NCI-H146 treated with DMSO at 0.1 percent for 48 hours (cell line): ENCODE measurements at regions not wholly inside any gene's neighbourhood (a gene's known extent, or its start where the extent isn't known, plus 50 kb on each side); places are given as distances from the start of the nearest gene placed in this dataset.
A peak's percentile ranks its signal among the peaks of the same experiment; 100 is the strongest.

Experiments used
- DNase-seq: peaks from one replicate; lab custom pipeline; 2025; ENCODE audit not compliant: unreplicated experiment; lab: John Stamatoyannopoulos, UW

DNA sequence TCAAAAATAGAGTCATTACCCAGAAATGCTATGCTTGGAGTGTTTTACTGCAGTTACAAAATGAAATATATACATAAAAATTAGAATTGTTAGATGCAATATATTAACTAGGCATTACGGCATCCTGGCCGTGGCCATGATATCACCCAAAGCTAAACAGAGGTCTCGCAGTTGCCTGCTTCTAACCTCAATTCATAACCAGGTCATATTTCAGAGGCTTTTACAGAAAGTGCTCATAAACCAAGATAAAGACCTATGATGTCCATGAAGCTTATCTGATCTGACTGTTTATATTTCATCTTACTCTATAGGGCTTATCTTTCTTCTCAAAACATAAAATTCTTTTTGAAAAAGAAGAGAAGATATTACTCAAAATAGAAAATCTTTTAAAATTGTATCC, 664.5 kb upstream of the SALL1 start:
- no peak for DNase-seq

DNA sequence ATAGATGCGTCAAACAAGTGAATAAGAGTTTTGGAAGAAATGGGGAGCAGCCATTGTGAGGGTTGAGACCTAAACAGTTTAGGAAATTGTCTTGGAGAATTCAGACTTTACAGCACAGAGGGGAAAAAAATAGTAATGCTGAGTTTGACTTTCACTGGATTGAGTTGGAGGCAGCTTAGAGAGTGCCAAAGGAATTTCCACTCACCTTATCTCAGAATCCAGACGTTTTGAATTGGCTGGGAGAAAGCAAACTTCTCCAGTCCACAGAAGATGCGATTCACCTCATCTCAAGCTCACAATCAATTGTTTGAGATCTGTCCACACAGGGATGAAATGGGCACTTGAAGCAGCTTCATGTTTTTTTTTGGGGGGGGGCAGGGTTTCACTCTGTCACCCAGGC, 663.5 kb upstream of the SALL1 start:
- no peak for DNase-seq

DNA sequence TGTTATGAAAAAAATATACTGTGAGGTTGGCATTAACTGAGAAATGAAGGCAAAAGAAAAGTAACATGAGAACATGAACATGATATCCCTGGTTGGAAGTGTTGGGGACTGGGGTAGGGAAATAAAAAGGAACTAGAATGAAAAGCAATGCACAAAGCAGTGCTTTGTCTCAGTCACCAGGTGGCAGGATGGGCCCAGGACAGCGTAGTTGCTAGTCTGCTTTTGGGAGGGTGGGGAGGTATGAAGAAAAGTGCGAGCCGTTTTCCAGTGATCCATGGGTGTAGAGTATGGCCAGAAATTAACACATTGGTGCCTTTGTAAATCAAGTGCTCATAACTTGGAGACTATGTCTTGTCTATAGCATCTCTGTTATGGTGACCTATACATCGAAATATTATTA, 662.5 kb upstream of the SALL1 start:
- no peak for DNase-seq

DNA sequence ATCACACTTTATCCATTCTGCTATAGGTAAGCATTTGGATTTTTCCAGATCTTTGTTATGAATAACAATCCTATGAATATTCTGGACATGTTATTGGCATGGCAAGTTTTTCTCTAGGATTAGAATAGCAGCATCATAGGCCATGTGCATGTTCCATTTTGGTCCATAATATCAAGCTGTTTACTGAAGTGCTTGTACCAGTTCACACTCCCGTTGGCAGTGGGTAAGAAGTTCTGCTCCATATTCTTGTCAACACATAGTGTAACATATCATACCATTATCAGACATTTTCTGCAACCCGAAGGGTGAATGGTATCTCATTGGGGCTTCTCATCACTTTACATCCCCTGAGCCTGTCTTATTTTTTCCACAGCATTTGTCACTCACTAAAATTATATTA, 661.9 kb upstream of the SALL1 start:
- DNase-seq = no peak

DNA sequence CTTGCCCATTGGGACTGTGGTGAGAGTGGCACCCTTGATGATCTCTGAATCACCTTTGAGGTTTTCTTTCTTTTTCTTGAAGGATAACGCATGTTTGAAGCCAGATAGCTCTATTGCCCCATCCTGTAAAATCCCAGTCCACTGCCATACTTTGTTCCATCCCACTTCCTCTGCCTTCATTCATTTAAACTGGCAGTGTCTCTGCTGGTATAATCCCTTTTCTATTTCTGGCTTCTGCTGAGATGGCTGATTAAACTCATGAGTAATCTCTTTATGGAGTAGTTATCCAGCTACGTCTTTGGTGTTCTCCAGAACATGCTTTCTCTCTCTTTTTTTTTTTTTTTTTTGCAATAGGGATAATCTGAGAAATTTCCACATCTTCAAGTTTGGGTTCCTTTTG, 656.5 kb upstream of the SALL1 start:
- DNase-seq = no peak

DNA sequence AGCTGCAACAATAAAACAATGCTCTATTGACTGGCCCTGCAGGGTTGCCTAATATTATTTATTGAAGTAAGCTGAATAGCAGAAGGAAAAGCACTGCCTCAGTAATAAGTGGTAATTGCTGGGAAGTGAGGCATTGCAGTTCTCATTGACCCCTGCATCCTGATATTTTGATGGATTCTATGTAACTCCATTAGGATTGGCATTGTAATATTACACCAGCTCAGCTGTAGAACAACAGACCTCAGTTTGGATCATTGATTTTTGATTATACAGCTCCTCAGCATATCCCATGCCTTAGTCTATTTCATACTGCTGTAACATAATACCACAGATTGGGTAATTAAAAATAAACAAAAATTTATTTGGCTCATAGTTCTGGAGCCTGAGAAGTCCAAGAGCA, 650.6 kb upstream of the SALL1 start:
- no peak for DNase-seq

DNA sequence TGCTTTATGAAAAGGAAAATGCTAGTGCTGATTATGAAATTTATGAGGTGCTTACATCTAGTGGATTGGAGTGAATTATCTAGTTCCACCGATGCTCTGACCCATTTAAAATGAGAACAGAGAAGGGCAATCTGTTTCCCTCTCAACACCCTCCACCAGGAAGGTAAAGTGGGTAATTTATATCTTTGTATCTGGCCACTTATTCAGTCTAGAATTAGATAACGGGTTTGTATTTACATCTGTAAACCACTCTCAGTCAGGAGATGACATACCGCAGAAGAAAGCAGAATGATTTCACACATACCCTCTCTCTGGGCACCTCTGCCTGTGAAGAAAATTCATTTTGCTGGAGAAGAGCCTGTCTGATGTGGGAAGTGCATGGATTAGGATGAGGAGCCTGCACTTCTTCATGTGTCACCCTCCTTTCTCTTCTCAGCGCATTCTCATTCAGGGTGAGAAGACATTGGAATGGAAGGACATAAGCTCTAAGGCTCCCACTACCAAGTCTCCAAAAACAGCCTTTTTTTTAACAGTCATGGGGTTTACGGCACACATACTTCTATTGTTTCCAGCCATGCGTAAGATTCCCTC, 646.7 kb upstream of the SALL1 start:
- no peak for DNase-seq

DNA sequence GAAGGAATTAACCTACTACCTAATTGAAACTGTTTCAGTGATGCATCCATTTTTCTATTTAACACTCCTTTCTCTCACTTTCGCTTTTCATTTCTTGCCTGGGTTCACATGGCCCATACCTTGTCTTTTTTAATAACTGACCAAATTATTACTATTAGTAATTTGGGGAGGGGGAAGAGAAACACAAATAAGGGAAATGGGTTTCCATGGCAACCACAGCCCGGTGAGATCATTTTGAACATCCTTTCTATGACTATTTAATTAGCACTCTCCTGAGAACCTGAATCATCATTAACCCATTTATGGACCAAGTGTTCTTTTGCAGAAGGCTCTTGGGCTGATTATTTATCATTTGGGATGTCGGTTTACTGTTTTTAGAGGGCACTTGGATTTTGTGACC, 628.2 kb upstream of the SALL1 start:
- DNase-seq = no peak

DNA sequence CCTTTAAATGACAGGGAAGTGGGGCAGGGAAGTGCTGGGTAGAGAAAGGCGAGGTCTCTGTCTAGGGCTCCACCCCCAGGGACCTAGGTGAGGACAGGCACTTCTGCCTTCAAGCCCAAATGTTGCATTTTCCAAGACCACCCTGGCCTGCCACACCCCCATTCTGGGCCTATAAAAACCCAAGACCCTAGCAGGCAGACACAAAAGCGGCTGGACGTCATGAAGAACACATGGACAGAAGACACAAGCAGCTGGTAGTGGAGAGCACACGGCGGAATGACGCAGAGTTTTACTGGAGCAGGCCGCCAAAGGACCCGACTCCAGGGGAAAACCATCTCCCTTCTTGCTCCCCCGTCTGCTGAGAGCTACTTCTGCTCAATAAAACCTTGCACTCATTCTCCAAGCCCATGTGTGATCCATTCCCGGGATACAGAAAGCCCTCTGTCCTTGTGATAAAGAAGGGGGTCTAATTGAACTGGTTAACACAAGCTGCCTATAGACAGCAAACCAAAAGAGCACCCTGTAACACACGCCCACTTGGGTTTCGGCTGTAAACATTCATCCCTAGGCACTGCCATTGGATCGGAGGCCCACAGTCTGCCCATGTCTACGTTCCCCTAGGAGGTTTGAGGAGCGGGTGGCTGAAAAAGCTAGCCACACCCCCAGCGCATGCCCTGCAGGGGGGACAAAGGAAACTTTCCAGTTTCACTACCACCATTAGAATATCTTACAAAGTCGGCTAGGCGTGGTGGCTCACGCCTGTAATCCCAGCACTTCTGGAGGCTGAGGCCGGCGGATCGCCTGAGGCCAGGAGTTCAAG, 622.2 kb upstream of the SALL1 start:
- DNase-seq = no peak

DNA sequence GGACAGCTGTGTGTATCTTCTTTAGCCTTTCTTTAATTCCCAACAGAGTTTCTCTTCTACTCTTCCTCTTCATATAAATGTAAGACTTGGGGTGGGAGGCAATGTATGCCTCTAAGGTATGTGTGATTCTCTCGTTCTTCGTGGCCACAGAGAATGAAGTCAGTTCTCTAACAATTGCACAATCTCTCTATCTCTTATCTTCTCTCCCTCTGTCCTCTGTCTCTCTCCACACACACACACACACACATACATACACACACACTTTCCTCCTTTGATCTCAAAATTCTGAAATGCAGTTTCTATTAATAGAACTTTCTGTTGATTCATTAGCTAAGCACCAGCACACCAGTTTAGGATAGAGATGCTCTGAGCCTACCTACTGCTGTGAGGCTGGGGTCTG, 615.7 kb upstream of the SALL1 start:
- no peak for DNase-seq

DNA sequence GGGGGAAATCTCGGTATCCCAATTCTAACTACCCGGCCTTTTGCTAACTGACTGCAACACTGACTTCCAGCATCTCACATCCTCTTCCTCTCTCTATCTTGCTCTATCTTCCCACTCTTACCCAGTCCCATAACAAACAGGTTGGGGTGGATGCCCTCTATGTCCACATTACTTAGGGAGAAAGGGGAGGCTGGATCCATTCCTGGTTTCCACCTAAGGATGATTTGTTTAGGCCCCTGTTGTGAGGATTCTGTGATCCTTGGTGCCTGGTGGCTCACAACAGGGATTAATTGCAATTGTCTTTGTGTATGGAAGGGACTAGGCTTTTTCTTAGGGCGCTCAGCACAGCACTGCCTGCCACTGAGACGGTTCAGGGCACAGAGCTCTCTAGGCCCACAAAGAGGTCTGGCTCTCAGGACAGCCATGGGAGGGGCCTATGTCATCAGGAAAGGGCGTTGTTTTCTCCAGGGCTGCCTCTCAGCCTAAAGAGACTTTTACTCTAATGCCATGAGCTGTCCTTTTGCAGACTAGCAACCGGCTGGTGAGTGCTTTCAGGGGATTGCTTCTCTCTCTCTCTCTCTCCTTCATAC, 612.1 kb upstream of the SALL1 start:
- DNase-seq = no peak

DNA sequence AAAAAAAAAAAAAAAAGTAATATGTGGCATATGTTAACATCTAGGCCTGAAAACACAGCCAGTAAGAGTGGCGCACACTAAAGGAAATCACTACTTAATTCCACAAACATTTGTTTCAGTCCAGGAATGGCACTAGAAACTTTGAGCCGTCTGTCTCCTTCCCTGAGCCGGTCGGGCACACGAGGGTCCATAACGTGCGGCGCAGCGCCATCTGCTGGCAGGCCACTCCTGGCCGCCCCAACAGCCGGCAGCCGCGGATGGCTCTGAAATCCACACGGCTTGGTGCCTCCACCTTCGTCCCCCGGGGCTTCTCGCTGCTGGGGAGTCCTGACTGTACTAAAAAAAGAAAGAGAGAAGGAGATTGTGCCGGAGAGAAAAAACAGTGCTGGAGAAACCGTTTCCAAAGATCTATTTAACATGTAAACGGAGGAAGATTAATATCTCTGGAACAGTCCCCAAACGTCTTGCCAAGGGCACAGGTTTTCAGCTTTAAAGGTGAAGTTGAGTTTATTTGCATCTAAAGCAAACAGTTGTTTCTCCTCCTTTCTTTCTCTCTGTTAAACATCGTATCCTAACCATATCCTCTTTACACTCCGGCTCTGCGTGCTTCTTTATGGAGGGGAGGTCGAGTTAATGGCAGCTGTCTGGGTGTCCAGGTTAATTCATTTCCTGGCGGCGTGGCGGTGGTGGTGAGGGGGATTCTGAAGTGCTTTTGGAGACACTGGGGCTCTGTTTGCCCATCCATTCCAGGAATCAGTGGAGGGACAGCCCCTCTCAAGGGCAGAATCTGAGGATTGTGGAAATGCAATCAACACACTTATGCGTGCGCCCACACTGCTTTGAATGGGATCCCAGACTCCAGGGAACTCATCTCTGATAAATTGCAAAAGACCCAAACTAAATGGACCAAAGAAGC, 611.3 kb upstream of the SALL1 start:
- peak; percentile 10 for DNase-seq

DNA sequence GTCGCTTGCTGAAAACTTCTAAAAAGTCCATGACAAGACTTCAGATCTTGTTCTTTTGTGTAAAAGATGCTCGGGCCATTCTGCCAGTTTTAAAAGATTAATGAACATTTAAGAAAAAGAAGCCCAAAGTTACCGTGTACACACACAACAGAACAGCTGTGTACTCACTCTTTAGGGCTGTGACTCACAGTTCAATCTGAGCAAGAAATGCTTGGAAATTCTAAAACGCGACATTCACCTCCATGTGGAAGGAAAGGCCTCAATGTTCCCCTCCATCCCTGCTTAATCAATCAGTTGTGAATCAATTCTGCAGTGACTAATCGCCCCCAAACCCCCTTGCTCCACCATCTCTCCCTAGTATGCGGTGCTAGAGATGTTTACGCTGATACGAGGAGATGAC, 609.9 kb upstream of the SALL1 start:
- DNase-seq = no peak

DNA sequence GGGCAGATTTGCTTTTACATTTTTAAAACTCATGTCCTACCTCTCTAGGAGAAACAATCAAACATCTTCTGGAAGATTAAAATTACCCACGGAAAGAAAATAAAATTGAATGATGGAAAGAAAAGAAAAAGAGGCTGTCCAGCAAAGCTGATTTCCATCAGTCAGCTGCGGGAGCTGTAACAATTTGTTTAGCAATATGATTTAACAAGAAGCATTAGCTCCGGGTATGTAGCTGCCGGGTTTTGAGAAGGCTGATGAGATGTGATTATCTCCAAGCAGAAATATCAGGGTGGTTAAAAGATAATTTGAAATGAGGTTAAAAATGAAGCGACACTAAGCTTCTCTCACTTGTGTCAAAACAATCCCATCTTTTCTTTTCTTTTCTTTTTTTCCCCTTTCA, 608.9 kb upstream of the SALL1 start:
- no peak for DNase-seq

DNA sequence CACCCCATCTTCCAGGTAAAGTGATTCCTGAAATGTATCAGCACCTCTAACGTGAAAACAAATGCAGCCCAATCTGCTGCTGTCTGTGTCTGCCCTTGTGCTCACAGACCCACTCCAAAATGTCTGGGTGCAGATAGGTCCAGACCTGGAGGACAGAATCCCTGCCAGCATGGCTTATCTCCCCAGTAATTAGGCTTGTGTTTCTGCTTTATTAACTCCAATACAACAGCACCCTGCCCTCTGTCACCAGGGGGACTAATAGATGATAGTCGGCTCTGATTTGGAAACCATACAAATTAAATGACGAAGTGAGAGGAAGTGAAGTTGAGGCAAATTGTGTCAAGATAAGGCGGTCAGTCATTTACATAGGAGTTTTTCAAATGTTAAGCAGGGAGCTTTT, 608.3 kb upstream of the SALL1 start:
- DNase-seq = no peak

DNA sequence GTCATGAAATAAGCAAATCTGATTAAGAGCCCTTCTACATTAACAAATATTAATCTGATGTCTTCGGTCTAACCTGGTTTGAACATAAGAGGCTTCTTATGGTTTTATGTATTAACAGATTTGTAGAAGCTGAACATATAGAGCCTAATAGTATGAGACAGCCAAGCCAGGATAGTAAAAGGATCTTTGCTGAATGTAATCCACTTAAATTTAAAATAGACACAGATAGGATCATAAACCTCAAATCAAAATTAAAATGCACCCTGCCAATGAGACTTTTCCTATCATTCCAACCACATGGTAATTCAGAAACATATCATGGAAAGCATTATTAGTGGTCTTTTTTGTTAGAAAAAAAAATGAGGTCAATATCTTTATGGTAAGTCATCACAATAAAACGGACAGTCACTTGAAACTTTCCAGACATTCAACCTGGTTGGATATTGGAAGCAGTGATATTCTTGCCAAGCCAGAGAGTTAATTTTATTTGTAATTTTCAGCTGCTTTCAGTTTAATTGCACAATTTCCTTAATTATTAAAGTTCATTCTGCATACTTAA, 606.9 kb upstream of the SALL1 start:
- DNase-seq = no peak

DNA sequence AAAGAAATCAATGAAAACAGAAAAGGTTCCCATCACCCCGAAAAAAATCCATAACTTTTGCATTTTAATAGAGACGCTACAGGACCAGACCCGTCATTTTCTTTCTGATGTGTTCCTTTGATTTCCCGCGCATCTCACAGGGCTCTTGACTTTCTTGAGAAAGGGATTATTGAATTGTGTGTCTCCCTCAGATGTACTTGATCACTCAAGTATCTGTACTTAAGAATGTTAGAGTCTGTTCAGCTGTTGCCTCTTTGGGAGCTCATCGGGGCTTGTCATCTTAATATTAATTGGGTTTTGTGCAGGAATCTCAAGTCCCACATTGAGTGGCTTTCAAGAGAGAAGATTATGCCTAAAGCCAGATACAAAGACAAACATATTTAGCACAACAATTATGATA, 606.4 kb upstream of the SALL1 start:
- DNase-seq = no peak

DNA sequence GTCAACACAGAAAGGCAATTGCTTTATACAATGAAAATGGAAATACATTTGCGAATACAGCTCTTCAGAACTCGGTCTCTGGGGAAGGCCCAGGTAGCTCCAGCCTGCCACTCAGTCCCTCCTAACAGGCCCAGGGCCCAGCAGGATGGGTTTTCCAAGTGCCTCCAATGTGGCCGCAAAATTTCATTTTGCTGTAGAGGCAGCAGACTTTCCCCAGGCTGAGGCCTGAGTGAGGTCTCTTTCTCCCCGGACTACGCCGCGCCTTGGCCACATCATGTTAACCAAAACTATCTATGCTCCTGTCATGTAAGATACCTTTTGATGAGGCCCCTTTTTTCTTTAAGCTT, 606.0 kb upstream of the SALL1 start:
- DNase-seq = no peak

DNA sequence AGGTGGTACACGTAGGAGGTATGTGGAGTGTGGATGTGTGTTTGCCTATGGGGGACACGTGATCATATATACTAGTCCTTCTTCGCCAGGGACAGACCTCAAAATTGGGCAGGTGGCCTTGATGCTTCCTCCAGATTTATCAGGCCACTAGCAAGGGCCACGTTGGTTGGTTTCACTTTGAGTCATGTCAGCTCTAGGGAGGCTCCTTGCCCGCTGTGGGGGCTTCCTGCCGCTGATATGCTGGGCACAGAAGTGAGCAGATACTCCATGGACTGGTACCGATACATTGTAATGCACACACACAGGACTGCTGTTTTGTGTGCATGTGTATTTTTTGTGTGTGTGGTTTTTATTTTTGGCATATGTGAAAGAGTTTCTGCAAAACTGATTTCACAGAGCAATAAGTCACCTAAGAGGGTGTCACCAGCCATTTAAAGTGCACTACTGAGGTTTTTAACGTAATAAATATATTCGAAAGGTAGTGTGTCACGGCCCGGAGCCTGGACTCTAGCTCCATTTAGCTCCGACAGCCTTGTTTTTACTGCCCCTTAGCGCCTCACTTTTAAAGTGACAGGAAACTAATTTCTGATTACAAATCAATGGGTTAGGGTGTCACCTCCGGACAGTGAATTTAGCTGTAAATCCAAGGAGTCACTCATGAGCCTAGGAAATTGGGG, 605.5 kb upstream of the SALL1 start:
- DNase-seq = no peak

DNA sequence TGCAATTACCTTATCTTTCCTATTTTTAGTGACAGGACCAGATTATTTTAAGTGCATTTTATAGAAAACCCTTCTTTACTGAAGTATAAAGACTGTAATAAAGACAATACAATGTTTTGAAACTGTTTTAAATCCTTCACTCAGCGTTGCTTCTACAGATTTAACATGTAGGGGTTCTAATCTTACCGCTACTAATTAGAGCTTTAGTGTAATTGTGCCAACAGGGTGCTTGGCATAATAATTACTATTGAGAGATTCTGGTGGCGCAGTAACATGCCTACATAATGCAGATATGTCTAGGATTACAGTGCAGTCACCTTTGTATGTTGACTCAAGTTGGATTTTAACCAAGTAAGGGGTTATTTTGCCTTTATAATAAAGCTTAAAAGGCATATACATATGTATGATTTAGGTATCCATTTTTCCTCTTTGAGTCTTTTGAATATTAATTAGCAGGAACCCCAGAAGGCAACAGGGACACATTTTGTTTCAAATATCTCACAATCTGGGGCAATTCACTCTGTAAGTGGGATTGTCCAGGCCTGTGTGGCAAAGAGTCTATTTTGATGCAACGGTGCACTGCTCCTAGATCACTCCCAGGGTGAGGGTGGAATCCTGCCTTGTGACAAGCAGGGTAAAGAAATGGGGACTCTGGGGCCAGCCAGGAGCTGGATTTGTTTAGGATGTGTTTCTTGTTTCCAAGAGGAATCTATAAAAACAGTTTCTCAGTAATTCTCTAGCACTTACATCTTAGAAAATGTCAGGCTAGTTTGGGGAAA, 604.7 kb upstream of the SALL1 start:
- no peak for DNase-seq
